K562 (cell line): ENCODE measurements at regions not wholly inside any gene's neighbourhood (a gene's known extent, or its start where the extent isn't known, plus 50 kb on each side); places are given as distances from the start of the nearest gene placed in this dataset.

Experiments
- ATAC-seq: fragments of 200-7000 bp; cut with Tn5 transposase; 3 replicates; pipeline ENCODE4 v1.9.1; 2020; ENCODE audit warnings: moderate library complexity
- BruUV-seq: library from RNA; stranded (reverse); fragments of 400-500 nt; replicated peaks from 2 replicates; lab custom pipeline; 2021; lab: Mats Ljungman, UMichigan
- CTCF ChIA-PET: fragments of 300-600 bp; formaldehyde crosslinking; extraction: SDS; loops from one replicate; lab custom pipeline; 2021; ENCODE audit warnings: low intra/inter-chr PET ratio; lab: Yijun Ruan, JAX
- POLR2A ChIA-PET: fragments of 300-600, 350-650 bp; sonication (Branson Sonifier 250); formaldehyde crosslinking; extraction: SDS; loops from one replicate; lab custom pipeline; 2021; ENCODE audit warnings: antibody characterized with exemption, inconsistent platforms; lab: Yijun Ruan, JAX
- DNase-seq, 4 experiments: peaks; one replicate each; pipeline versions ENCODE4 v3.0.0 to v3.0.0-alpha.2; 2011 to 2018; ENCODE audit warnings: low spot score in 3 of 4, mixed read lengths in 3 of 4; ENCODE audit errors: extremely low read depth in 1 of 4
- FAIRE-seq: peaks from 2 replicates; lab custom pipeline; 2011; peaks lifted over from hg19 to GRCh38; lab: Jason Lieb, UNC
- H2AFZ ChIP-seq: 2 replicates; pipeline ENCODE4 v1.6.0; 2011; ENCODE audit warnings: low read depth, low read length, control low read depth, inconsistent platforms
- H3K27ac ChIP-seq: fragments of 200-600 bp; 3 replicates; pipeline ENCODE4 v1.8.0; 2011; ENCODE audit warnings: low read depth, mild to moderate bottlenecking, control low read depth, inconsistent platforms, low read length, moderate library complexity, mixed read lengths; ENCODE audit errors: extremely low read depth
- H3K27me3 ChIP-seq, 2 experiments: fragments of 300-600 bp in 1 of 2; 2 replicates in 1 of 2; 3 replicates in 1 of 2; pipeline versions ENCODE4 v1.6.0 to v1.8.0; 2011; ENCODE audit warnings: inconsistent platforms in 2 of 2, low read length in 2 of 2, mild to moderate bottlenecking in 1 of 2, mixed read lengths in 1 of 2, moderate library complexity in 1 of 2; ENCODE audit not compliant: control insufficient read depth in 2 of 2, insufficient read depth in 2 of 2
- H3K36me3 ChIP-seq: fragments of 300-600 bp; 3 replicates; pipeline ENCODE4 v1.8.0; 2011; ENCODE audit warnings: mild to moderate bottlenecking, low read length, inconsistent platforms; ENCODE audit not compliant: control insufficient read depth, insufficient read depth
- H3K4me1 ChIP-seq, 2 experiments: fragments of 200-600 bp in 1 of 2; replicated peaks in 1 of 2; 2 replicates in 1 of 2; 3 replicates in 1 of 2; pipeline versions ENCODE4 v1.5.1 to v1.8.0; 2011; ENCODE audit warnings: inconsistent platforms in 2 of 2, low read length in 2 of 2, mild to moderate bottlenecking in 1 of 2, mixed read lengths in 1 of 2, moderate library complexity in 1 of 2; ENCODE audit not compliant: control insufficient read depth in 2 of 2, insufficient read depth in 2 of 2
- H3K4me2 ChIP-seq: 2 replicates; pipeline ENCODE4 v1.6.1; 2011; ENCODE audit warnings: low read length, control low read depth, inconsistent platforms, mixed read lengths; ENCODE audit not compliant: insufficient read depth
- H3K4me3 ChIP-seq: fragments of 200-600 bp; sonication (generic), shearing (Covaris generic); 2 replicates; pipeline ENCODE4 v1.5.1; 2016; ENCODE audit warnings: control low read depth, inconsistent platforms
- H3K79me2 ChIP-seq: fragments of 200-600 bp; 3 replicates; pipeline ENCODE4 v1.8.0; 2011; ENCODE audit warnings: low read length, inconsistent platforms; ENCODE audit not compliant: control insufficient read depth, insufficient read depth
- H3K9ac ChIP-seq, 2 experiments: 2 replicates each; pipeline versions ENCODE4 v1.6.0 to v1.6.1; 2011; ENCODE audit warnings: low read depth in 2 of 2, low read length in 2 of 2, control low read depth in 1 of 2, inconsistent platforms in 1 of 2, mild to moderate bottlenecking in 1 of 2, mixed read lengths in 1 of 2; ENCODE audit not compliant: insufficient read depth in 1 of 2
- H3K9me1 ChIP-seq: one replicate; pipeline ENCODE4 v1.6.0; 2011; ENCODE audit warnings: inconsistent platforms, mild to moderate bottlenecking, low read length, moderate library complexity; ENCODE audit not compliant: control insufficient read depth, insufficient read depth
- H3K9me3 ChIP-seq: replicated peaks from 2 replicates; pipeline ENCODE4 v1.5.1; 2011; ENCODE audit warnings: low read depth, low read length, inconsistent platforms; ENCODE audit not compliant: control insufficient read depth, insufficient read depth
- H4K20me1 ChIP-seq: replicated peaks from 2 replicates; pipeline ENCODE4 v1.6.1; 2011; ENCODE audit warnings: low read length, inconsistent platforms, mixed read lengths; ENCODE audit not compliant: control insufficient read depth, insufficient read depth
- ID3 ChIP-seq, 2 experiments: fragments of 250-450 bp in 1 of 2; fragments of 450-650 bp in 1 of 2; sonication (Bioruptor Pico) in 1 of 2; IDR thresholded peaks; 2 replicates each; pipeline versions ENCODE4 v1.6.1 to v1.8.0; 2016 to 2021; ENCODE audit warnings: mild to moderate bottlenecking in 2 of 2, moderate library complexity in 2 of 2, missing compliant biosample characterization in 1 of 2, missing genetic modification characterization in 1 of 2
- ILF3 ChIP-seq: fragments of 450-650 bp; IDR thresholded peaks from 2 replicates; pipeline ENCODE4 v1.6.1; 2018; ENCODE audit warnings: antibody characterized with exemption, mild to moderate bottlenecking, moderate library complexity, borderline replicate concordance
- MEIS2 ChIP-seq: fragments of 450-650 bp; IDR thresholded peaks from 2 replicates; pipeline ENCODE4 v1.6.1; 2014; ENCODE audit warnings: mild to moderate bottlenecking; ENCODE audit not compliant: partially characterized antibody
- RFX1 ChIP-seq: fragments of 450-650 bp; IDR thresholded peaks from 2 replicates; pipeline ENCODE4 v1.6.1; 2016; ENCODE audit warnings: mild to moderate bottlenecking, moderate library complexity
- ZC3H4 ChIP-seq: sonication (generic); formaldehyde crosslinking; IDR thresholded peaks from 2 replicates; pipeline ENCODE4 v1.9.0; 2021; ENCODE audit warnings: missing genetic modification reagents, borderline replicate concordance
- WGBS: fragments of 100-300 bp; shearing (Covaris generic); methylation state at CpG from one replicate; pipeline ENCODE4 v1.1.6; 2016; ENCODE audit warnings: low coverage, mixed read lengths; ENCODE audit not compliant: insufficient coverage; ENCODE audit errors: missing lambda C conversion rate; 5-methylcytosine and 5-hydroxymethylcytosine counted together
- in situ Hi-C: fragments of 300-500 bp; cut with MboI; formaldehyde crosslinking; loops from 4 replicates; pipeline ENCODE4 v1.15.0; 2018; ENCODE audit warnings: inconsistent platforms, mixed read lengths
- intact Hi-C: fragments of 100-400 bp; cut with micrococcal nuclease; formaldehyde crosslinking; loops from 2 replicates; pipeline ENCODE4 v1.14.2; 2022
- TF ChIP-seq, protein P1 (sequence below): fragments of 450-650 bp; IDR thresholded peaks from 2 replicates; pipeline ENCODE4 v1.6.1; 2016

- no peak for TF ChIP-seq ZC3H4
Measured at GRCh38 chr12:47353508-47353907, 273.7 kb upstream of the AMIGO2 start (continued).

DNA sequence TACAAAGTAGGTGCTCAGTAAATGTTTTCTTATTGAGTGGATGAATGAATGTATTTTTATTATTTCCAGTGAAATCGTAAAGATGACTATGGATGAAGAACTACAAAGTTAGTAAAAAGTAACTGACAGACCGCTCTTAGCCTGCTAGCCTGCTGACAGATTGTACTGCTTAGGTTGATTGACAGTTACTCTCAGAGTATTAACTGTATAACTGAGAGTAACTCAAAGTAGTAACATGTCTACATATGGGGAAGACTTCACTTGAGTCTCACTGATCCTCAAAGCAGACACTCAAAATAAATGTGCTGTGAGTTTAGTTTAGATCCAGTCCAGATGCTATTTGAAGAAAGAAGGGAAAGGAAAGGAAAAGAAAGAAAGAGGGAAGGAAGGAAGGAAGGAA, 272.3 kb upstream of the AMIGO2 start:
- Histone ChIP-seq H3K9me3 (no peaks in the 10 kb centered on the region), H3K4me3 (no peak overlapping the region), H3K4me2 (no peak overlapping the region), H3K27me3 (no peaks in the 10 kb centered on the region), H3K79me2 (no peaks in the 10 kb centered on the region), H3K9ac (no peak overlapping the region), H4K20me1 (no peaks in the 10 kb centered on the region), H3K4me1 (peaks cover 0 to 14% of the 10 kb centered on the region in 2 experiments; a peak in 2 of 5 replicates), H3K9me1 (no peaks in the 10 kb centered on the region), H3K36me3 (no peaks in the 10 kb centered on the region), H2AFZ (peak overlapping the region; percentile 8; the same call in 1 of the 2 replicates), H3K27ac (no peak overlapping the region)
- no peak for TF ChIP-seq ID3 (CRISPR knock-in tag; IDR thresholded peaks at IDR 0.05)
- TF ChIP-seq ID3 (tag; IDR thresholded peaks at IDR 0.05) = no peak
- no peak for TF ChIP-seq RFX1
- TF ChIP-seq MEIS2 = peak; percentile 39
- TF ChIP-seq, protein P1, sequence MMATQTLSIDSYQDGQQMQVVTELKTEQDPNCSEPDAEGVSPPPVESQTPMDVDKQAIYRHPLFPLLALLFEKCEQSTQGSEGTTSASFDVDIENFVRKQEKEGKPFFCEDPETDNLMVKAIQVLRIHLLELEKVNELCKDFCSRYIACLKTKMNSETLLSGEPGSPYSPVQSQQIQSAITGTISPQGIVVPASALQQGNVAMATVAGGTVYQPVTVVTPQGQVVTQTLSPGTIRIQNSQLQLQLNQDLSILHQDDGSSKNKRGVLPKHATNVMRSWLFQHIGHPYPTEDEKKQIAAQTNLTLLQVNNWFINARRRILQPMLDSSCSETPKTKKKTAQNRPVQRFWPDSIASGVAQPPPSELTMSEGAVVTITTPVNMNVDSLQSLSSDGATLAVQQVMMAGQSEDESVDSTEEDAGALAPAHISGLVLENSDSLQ = peak; percentile 83
- no peak for TF ChIP-seq ILF3
- DNase-seq (no peak), FAIRE-seq (peak; percentile 15), ATAC-seq (no peak)
- POLR2A ChIA-PET = interaction anchor here (1.0 kb wide), 1 partner anchor 9 kb away, joined by 3 read pairs; no protein-coding TSS in a partner anchor
- no TSS peak for BruUV-seq
- in situ Hi-C loops (no loop called here), intact Hi-C loops (no loop called here)
- CTCF ChIA-PET = no interaction called here
- WGBS = 67% methylated on average over 2 of the region's 2 CpGs
